H9 (cell line): ENCODE measurements at regions not wholly inside any gene's neighbourhood (a gene's known extent, or its start where the extent isn't known, plus 50 kb on each side); places are given as distances from the start of the nearest gene placed in this dataset.

Source experiments
- DNase-seq: peaks from one replicate; pipeline ENCODE4 v3.0.0-alpha.2; 2017
- H2AFZ ChIP-seq: one replicate; pipeline ENCODE4 v1.6.1; 2013; ENCODE audit warnings: mild to moderate bottlenecking, low read length, control low read depth, moderate library complexity
- H2AK5ac ChIP-seq: 2 replicates; pipeline ENCODE4 v1.6.1; 2013; ENCODE audit warnings: low read length, control low read depth, mixed read lengths; ENCODE audit not compliant: insufficient read length
- H2BK120ac ChIP-seq: one replicate; pipeline ENCODE4 v1.6.1; 2013; ENCODE audit warnings: low read depth, mild to moderate bottlenecking, low read length, control low read depth, inconsistent platforms; ENCODE audit not compliant: poor library complexity, severe bottlenecking
- H2BK12ac ChIP-seq: 2 replicates; pipeline ENCODE4 v1.6.1; 2013; ENCODE audit warnings: low read length, control low read depth, mixed read lengths, low read depth; ENCODE audit not compliant: insufficient read length
- H2BK15ac ChIP-seq: 2 replicates; pipeline ENCODE4 v1.6.1; 2013; ENCODE audit warnings: low read depth, low read length, control low read depth
- H2BK20ac ChIP-seq: one replicate; pipeline ENCODE4 v1.6.1; 2013; ENCODE audit warnings: low read depth, mild to moderate bottlenecking, low read length, control low read depth, inconsistent platforms; ENCODE audit not compliant: poor library complexity, severe bottlenecking
- H2BK5ac ChIP-seq: 2 replicates; pipeline ENCODE4 v1.6.1; 2013; ENCODE audit warnings: low read length, control low read depth, mixed read lengths; ENCODE audit not compliant: insufficient read length
- H3K14ac ChIP-seq: 2 replicates; pipeline ENCODE4 v1.6.1; 2013; ENCODE audit warnings: low read length, control low read depth; ENCODE audit not compliant: insufficient read depth
- H3K18ac ChIP-seq: 2 replicates; pipeline ENCODE4 v1.6.1; 2013; ENCODE audit warnings: low read depth, mild to moderate bottlenecking, mixed read lengths, low read length, control low read depth; ENCODE audit not compliant: insufficient read length
- H3K23ac ChIP-seq: 2 replicates; pipeline ENCODE4 v1.6.1; 2013; ENCODE audit warnings: low read length, control low read depth, mixed read lengths, low read depth; ENCODE audit not compliant: insufficient read length
- H3K23me2 ChIP-seq: 2 replicates; pipeline ENCODE4 v1.6.1; 2013; ENCODE audit warnings: low read depth, mild to moderate bottlenecking, mixed read lengths, low read length, control low read depth; ENCODE audit not compliant: insufficient read length, poor library complexity, severe bottlenecking
- H3K27ac ChIP-seq: 2 replicates; pipeline ENCODE4 v1.5.1; 2013; ENCODE audit warnings: low read length, control low read depth, mixed read lengths, low read depth; ENCODE audit not compliant: insufficient read length
- H3K27me3 ChIP-seq: 2 replicates; pipeline ENCODE4 v1.6.1; 2013; ENCODE audit warnings: low read length, control low read depth, inconsistent platforms; ENCODE audit not compliant: insufficient read depth
- H3K4ac ChIP-seq: 2 replicates; pipeline ENCODE4 v1.6.1; 2013; ENCODE audit warnings: low read depth, mild to moderate bottlenecking, control low read depth, inconsistent platforms, low read length, moderate library complexity
- H3K4me1 ChIP-seq: 2 replicates; pipeline ENCODE4 v1.6.1; 2013; ENCODE audit warnings: low read length, control low read depth, inconsistent platforms; ENCODE audit not compliant: insufficient read depth
- H3K4me2 ChIP-seq: 2 replicates; pipeline ENCODE4 v1.6.1; 2013; ENCODE audit warnings: low read length, control low read depth, mixed read lengths; ENCODE audit not compliant: insufficient read length, insufficient read depth
- H3K56ac ChIP-seq: 2 replicates; pipeline ENCODE4 v1.6.1; 2013; ENCODE audit warnings: low read depth, mild to moderate bottlenecking, mixed read lengths, low read length, control low read depth; ENCODE audit not compliant: insufficient read length
- H3K79me1 ChIP-seq: 2 replicates; pipeline ENCODE4 v1.6.1; 2013; ENCODE audit warnings: low read depth, mild to moderate bottlenecking, moderate library complexity, low read length, control low read depth, inconsistent platforms; ENCODE audit not compliant: insufficient read depth, poor library complexity, severe bottlenecking
- H3K79me2 ChIP-seq: 2 replicates; pipeline ENCODE4 v1.6.1; 2013; ENCODE audit warnings: low read length, control low read depth, inconsistent platforms; ENCODE audit not compliant: insufficient read depth
- H3K9ac ChIP-seq: 2 replicates; pipeline ENCODE4 v1.6.1; 2013; ENCODE audit warnings: low read length, control low read depth, mixed read lengths; ENCODE audit not compliant: insufficient read length; ENCODE audit errors: extremely low read depth
- H3K9me3 ChIP-seq: one replicate; pipeline ENCODE4 v1.6.1; 2013; ENCODE audit warnings: low read depth, low read length, inconsistent platforms; ENCODE audit not compliant: control insufficient read depth
- H3T11ph ChIP-seq: one replicate; pipeline ENCODE4 v1.6.1; 2013; ENCODE audit warnings: mild to moderate bottlenecking, low read length, control low read depth, inconsistent platforms
- H4K20me1 ChIP-seq: one replicate; pipeline ENCODE4 v1.6.1; 2013; ENCODE audit not compliant: control insufficient read depth, insufficient read length, insufficient read depth
- H4K5ac ChIP-seq: 2 replicates; pipeline ENCODE4 v1.6.1; 2013; ENCODE audit warnings: low read depth, mild to moderate bottlenecking, mixed read lengths, low read length, control low read depth; ENCODE audit not compliant: insufficient read length
- H4K8ac ChIP-seq: replicated peaks from 2 replicates; pipeline ENCODE4 v1.6.1; 2013; ENCODE audit warnings: low read length, control low read depth, mixed read lengths, low read depth; ENCODE audit not compliant: insufficient read length
- H4K91ac ChIP-seq: 2 replicates; pipeline ENCODE4 v1.6.1; 2013; ENCODE audit warnings: low read depth, mild to moderate bottlenecking, moderate library complexity, mixed read lengths, low read length, control low read depth; ENCODE audit not compliant: insufficient read length
- H3K27ac Mint-ChIP-seq, 3 experiments: 2 replicates in 2 of 3; 3 replicates in 1 of 3; pipeline ENCODE4 v1.8.0; 2020 to 2021; ENCODE audit warnings: mixed read lengths in 3 of 3, mild to moderate bottlenecking in 1 of 3, moderate library complexity in 1 of 3
- H3K27me3 Mint-ChIP-seq: 2 replicates; pipeline ENCODE4 v1.8.0; 2021; ENCODE audit warnings: low read depth, mild to moderate bottlenecking, moderate library complexity, mixed read lengths
- H3K36me3 Mint-ChIP-seq, 3 experiments: 2 replicates in 2 of 3; 3 replicates in 1 of 3; pipeline ENCODE4 v1.8.0; 2020 to 2021; ENCODE audit warnings: low read depth in 3 of 3, mixed read lengths in 3 of 3; ENCODE audit not compliant: insufficient read depth in 1 of 3
- H3K4me1 Mint-ChIP-seq, 2 experiments: 2 replicates each; pipeline ENCODE4 v1.8.0; 2020; ENCODE audit warnings: mixed read lengths in 2 of 2
- H3K4me3 Mint-ChIP-seq, 2 experiments: 2 replicates in 1 of 2; 3 replicates in 1 of 2; pipeline ENCODE4 v1.8.0; 2020 to 2021; ENCODE audit warnings: mild to moderate bottlenecking in 2 of 2, mixed read lengths in 2 of 2, moderate library complexity in 1 of 2
- H3K9me3 Mint-ChIP-seq, 2 experiments: 2 replicates in 1 of 2; 3 replicates in 1 of 2; pipeline ENCODE4 v1.8.0; 2020; ENCODE audit warnings: mild to moderate bottlenecking in 2 of 2, mixed read lengths in 2 of 2, moderate library complexity in 1 of 2
- CTCF ChIP-seq: fragments of 200-600 bp; sonication (generic); conservative IDR thresholded peaks from 3 replicates; pipeline ENCODE4 v1.8.0; 2021; ENCODE audit warnings: antibody characterized with exemption, mild to moderate bottlenecking
- WGBS: extraction: QIAGEN DNeasy Blood & Tissue Kit; methylation state at CpG from one replicate; pipeline ENCODE4 v1.1.7; 2013; ENCODE audit warnings: missing lambda C conversion rate, low lambda C conversion rate, mixed read lengths; ENCODE audit not compliant: insufficient read length; ENCODE audit errors: extremely low coverage; 5-methylcytosine and 5-hydroxymethylcytosine counted together

GRCh38 chr5:148011398-148012137 lies 52.2 kb upstream of the SPINK5 start:
- Histone ChIP-seq H4K91ac (no peak overlapping the region), H2BK5ac (no peak overlapping the region), H3K23ac (no peak overlapping the region), H3K56ac (no peak overlapping the region), H2AFZ (no peak overlapping the region), H2BK12ac (no peak overlapping the region), H3K14ac (no peak overlapping the region), H3T11ph (no peak overlapping the region), H3K4me1 (peaks cover 5% of the 10 kb centered on the region; the same call in 1 of the 2 replicates), H4K8ac (no peak overlapping the region), H2BK20ac (no peak overlapping the region), H4K5ac (no peak overlapping the region), H2BK15ac (no peak overlapping the region), H3K23me2 (no peaks in the 10 kb centered on the region), H3K27me3 (no peaks in the 10 kb centered on the region), H3K79me1 (no peaks in the 10 kb centered on the region), H3K9ac (no peak overlapping the region), H3K4me2 (no peak overlapping the region), H2AK5ac (no peak overlapping the region), H3K4ac (no peak overlapping the region), H3K9me3 (no peaks in the 10 kb centered on the region), H4K20me1 (no peaks in the 10 kb centered on the region), H3K27ac (no peak overlapping the region), H2BK120ac (no peak overlapping the region), H3K79me2 (no peaks in the 10 kb centered on the region), H3K18ac (no peak overlapping the region)
- Mint-ChIP-seq H3K27me3 (no peaks in the 10 kb centered on the region), H3K9me3 (no peaks in the 10 kb centered on the region), H3K4me3 (no peak overlapping the region), H3K27ac (no peak overlapping the region; a peak in 1 of 7 replicates), H3K4me1 (peaks cover 9 to 13% of the 10 kb centered on the region in 2 experiments), H3K36me3 (peaks cover 0 to 10% (median 0%) of the 10 kb centered on the region in 3 experiments; a peak in 2 of 7 replicates)
- DNase-seq, result no peak
- WGBS, result no CpG with 5 or more reads among the region's 3 CpGs
- no peak for TF ChIP-seq CTCF
